HG03135 (cell line): ENCODE measurements at regions not wholly inside any gene's neighbourhood (a gene's known extent, or its start where the extent isn't known, plus 50 kb on each side); places are given as distances from the start of the nearest gene placed in this dataset.

Source experiments
- ATAC-seq: cut with Tn5 transposase; IDR thresholded peaks from one replicate; pipeline ENCODE4 v1.9.1; 2021; ENCODE audit warnings: mild to moderate bottlenecking, moderate library complexity; ENCODE audit not compliant: unreplicated experiment

GRCh38 chr4:11194431-11194830, 234.3 kb downstream of the HS3ST1 start:
- ATAC-seq, result no peak

DNA sequence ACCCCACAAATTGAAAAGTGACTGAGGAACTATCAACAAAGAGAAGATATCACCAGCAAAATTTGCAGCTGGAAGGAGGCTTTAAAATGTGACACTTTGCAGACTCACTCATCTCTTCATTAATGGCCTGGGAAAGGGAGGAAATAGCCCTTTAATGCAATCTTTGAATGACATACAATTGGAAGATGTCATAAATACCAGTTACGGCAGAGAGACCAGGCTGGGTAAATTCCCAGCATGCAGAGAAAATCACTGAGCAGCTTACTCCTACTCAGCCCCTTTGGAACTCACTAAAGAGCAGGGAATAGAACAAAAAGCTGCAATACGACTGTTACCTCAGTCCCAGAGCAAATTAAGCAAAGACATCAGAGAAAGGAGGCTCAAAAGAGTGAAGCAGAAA, 238.9 kb downstream of the HS3ST1 start:
- no peak for ATAC-seq

- no peak for ATAC-seq
These were observed 245.3 kb downstream of the HS3ST1 start for GRCh38 chr4:11183356-11183740.

GRCh38 chr4:11182586-11183355, 245.9 kb downstream of the HS3ST1 start:
- ATAC-seq, result no peak

GRCh38 chr4:11182031-11182430, 246.7 kb downstream of the HS3ST1 start:
- ATAC-seq, result no peak

- no peak for ATAC-seq
These were observed 248.9 kb downstream of the HS3ST1 start for GRCh38 chr4:11179796-11180195.

DNA sequence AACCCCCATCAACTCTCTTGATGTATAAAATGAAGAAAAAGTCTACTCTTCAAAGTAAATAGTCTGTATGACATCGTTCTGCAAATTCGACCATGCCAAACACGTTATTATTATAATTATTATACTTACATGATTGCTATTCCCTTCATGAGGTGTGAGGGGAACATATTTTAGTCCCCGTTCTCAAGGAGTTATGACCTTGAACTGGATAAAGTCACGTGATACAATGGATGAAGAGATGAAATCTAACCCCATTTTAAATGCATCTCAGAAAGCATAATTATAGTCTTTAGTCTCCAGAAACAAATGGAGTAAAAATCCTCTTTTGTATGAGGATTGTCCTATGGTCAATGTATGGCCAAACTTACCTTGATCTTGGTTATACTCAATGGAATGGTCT, 250.3 kb downstream of the HS3ST1 start:
- ATAC-seq, result no peak

GRCh38 chr4:11175374-11175773, 253.3 kb downstream of the HS3ST1 start:
- no peak for ATAC-seq

DNA sequence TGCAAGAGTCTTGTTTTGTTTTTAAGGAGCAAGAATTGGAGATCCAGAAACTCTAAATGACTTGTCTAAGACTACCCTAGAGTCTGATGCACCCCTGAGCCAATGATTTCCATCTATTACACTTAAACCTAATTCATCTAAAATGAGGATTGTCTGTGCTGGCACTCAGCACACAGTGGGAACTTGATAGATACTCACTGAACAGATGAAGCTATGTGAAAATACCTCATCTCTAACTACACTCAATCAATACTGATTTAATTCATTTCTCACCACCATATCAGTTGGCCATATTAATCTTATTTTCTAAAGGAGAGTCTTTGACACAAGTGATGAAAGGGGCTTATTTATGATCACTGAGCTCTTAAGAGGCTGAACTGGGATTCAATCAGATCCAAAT, 262.1 kb downstream of the HS3ST1 start:
- ATAC-seq, result no peak

DNA sequence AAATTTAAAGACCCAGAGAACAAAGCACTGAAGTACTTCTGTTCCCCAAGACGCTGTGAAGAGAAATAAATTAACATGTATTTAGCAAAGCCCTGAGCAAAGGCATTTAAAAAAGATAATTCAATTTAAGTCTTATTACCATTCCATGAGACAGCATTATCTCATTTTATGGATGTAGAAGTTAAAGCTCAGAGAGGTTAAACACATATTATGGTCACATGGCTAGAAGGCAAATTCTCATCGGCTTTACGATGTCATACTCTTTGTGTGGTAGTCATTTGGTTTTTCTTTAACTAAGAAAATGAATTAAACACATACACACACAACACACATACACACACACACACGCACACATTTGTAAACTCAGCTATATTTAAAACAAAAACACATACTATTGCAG, 262.7 kb downstream of the HS3ST1 start:
- ATAC-seq, result no peak

DNA sequence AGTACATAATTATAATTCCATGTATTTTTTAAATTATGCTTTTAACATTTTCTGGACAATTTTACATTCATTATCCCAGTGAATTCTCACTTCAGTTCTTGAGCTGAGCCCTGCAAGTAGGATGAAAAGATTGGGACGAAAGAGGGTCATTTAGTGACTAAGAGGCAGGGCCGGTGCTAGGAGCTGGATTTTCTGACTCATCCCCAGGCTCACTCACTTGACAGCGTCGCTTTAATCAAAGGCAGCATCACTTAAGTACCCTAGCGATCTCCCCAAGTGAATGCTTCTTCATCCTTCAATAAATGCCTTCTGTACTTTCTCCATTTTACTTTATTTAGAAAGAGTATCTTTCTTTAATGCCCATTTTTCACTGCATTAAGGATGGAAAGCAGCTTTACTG, 263.6 kb downstream of the HS3ST1 start:
- ATAC-seq, result no peak

GRCh38 chr4:11160288-11160687, 268.4 kb downstream of the HS3ST1 start:
- no peak for ATAC-seq

DNA sequence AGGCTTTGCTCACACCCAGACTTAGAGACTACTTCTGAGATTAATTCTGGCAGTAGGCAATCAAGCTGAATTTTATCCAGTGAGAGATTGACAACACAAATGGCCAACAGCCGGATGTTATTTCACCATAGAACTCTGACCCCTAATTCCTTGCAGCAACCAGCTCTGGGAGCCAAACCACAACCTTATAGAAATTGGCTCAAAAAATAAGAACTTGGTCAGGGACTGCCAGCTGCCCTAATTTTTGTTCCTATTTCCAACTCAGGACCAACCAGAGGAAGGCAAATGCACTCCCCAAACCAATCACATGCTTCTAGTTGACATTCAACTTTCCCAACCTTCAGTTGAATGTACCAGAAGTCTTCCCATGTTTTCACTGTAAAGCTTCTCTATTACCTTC, 269.7 kb downstream of the HS3ST1 start:
- ATAC-seq, result no peak

- no peak for ATAC-seq
These were observed 273.4 kb downstream of the HS3ST1 start for GRCh38 chr4:11155208-11155867.

DNA sequence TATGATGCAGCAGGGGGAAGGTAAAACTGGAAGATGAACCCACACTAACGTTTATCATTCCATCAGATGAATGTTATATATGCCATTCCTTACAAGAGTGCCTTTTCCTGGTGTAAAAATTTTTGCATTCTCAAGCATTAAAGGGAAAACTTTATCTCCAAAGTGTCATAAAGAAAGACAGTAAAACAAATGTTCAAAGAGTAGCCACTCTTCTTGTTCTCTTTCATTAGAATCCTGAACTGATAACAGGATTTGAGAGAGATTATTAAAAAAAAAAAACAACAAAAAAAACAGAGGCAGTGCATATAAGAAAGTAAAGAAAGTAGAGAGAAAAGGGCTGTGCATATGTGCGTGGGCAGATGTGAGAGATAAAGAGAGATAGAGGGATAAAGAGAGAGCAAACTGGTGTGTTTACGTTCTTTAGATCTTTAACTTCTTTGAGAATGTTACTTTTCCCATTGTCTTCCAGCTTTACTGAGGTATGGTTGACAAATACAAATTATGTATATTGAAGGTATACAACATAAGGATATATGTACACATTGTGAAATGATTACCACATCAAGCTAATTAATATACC, 275.4 kb downstream of the HS3ST1 start:
- no peak for ATAC-seq

GRCh38 chr4:11152684-11153083, 276.0 kb downstream of the HS3ST1 start:
- no peak for ATAC-seq

DNA sequence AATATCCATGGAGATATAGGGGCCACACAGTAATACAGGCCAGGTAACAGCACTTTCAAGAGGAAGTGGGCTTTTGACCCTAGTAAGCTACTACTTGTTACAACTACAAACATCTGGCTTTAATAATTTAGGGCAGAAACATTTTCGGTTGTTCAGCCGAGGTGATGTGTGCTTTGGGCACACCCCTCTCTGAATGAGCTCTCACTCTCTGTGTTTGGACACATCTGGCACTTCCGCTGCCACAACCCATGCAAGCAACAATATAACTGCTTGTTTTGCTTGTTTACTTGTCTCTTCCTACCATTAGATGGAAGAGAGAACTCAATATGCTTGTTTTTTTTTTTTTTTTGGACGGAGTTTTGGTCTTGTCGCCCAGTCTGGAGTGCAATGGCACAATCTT, 277.2 kb downstream of the HS3ST1 start:
- no peak for ATAC-seq

DNA sequence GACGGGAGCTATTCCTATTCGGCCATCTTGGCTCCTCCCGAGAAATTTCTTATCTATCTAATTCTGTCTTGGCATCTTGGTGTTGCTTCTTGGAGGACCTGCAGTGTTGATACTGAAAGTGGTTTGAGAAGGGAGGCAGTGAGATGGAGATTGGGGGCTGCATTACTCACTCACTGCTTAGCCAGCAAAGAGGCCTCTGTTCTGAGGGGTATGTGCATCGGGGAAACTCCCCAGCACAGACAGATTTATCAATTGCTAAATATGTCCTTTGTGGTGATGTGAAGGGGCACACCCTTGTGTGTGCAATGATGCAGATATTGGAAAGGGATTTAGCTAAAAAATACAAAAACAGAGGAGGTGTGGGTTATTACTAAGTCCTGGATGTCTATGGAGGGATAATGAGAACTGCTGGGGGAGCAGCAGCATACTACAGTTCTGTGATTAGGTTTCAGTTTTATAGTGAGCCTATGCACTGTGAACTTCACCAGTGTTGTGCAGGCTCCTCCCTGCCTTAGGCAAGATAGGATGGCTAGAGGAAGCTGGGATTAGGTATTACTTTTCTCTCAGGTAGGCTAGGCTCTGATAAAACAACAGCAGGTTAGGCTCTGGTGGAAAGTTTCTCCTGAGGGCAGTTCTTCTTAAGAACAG, 279.0 kb downstream of the HS3ST1 start:
- ATAC-seq, result no peak

GRCh38 chr4:11139871-11140270, 288.8 kb downstream of the HS3ST1 start:
- no peak for ATAC-seq

DNA sequence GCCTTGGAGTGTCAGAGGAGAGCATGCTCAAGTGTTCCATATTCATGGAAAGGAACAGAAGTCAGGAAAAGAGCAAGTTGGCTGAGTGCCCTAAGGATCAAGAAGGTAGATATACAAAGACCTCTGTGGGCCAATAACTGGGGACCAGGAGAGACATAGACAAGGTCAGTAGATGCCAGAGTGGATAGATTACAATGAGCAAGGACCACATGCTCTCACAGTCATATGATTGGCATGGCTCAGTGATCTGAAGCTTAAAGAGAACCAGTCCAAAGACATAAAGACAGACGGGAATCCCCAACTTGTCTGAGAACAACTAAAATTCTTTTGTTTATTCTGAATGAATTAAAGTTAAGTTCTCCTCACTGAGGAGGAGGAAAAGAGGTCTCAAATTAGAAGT, 289.7 kb downstream of the HS3ST1 start:
- ATAC-seq, result no peak

DNA sequence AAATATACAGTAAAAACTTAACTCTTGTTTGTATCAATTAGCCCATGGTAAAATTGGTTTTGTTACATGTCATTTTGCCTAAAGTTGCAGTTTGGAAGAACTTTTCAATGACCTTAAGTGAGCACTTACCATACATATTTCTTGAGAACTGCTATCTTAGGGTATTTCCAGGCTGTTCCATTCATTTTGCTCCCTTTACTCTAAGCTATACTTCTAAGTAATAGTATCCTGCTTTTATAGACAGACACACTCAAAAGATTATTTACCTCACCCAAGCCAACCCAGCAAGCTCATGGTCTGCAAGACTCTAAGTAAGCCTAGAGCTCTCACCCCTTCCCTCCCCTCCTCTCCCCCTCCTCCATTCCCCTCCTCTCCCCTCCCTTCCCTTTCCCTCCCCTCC, 294.0 kb downstream of the HS3ST1 start:
- no peak for ATAC-seq

DNA sequence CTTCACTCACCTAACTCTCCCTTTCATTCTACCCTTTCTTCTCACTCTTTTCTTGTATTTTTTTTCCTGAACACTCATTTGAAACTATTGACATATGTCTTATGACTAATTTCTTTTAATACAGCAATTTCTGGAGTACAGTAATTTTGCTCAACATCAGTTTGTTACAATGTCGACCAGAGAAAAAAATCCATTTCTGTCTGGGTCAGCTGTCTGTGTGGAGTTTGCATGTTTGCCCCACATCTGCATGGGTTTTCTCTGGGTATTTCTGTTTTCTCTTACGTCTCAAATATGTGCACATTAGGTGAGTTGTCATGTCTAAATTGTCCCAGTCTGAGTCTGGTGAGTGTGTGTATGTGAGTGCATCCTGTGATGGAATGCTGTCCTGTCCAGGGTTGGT, 294.8 kb downstream of the HS3ST1 start:
- ATAC-seq, result no peak
